ACC112 (cell line): ENCODE measurements at regions not wholly inside any gene's neighbourhood (a gene's known extent, or its start where the extent isn't known, plus 50 kb on each side); places are given as distances from the start of the nearest gene placed in this dataset.
"Not testable (repeated sequence)": the region's sequence is repeated elsewhere in the genome, so short reads cannot be mapped to it uniquely, and the experiment has no call there.

Experiments
- H2AFZ ChIP-seq: fragments of 200-600 bp; sonication (generic); one replicate; pipeline ENCODE4 v1.6.0; 2017; ENCODE audit warnings: antibody characterized with exemption, low read length; ENCODE audit not compliant: unreplicated experiment
- H3K27ac ChIP-seq: fragments of 200-600 bp; sonication (generic); 2 replicates; pipeline ENCODE4 v1.5.1; 2014; ENCODE audit warnings: low read depth, mild to moderate bottlenecking, antibody characterized with exemption, low read length, moderate library complexity
- H3K27me3 ChIP-seq: fragments of 200-600 bp; sonication (generic); 2 replicates; pipeline ENCODE4 v1.6.1; 2014; ENCODE audit warnings: mild to moderate bottlenecking, antibody characterized with exemption, low read length, moderate library complexity, mixed read lengths; ENCODE audit not compliant: insufficient read depth
- H3K36me3 ChIP-seq: fragments of 200-600 bp; sonication (generic); 2 replicates; pipeline ENCODE4 v1.6.1; 2016; ENCODE audit warnings: mild to moderate bottlenecking, antibody characterized with exemption, low read length, moderate library complexity, mixed read lengths; ENCODE audit not compliant: insufficient read depth
- H3K4me1 ChIP-seq: fragments of 200-600 bp; sonication (generic); one replicate; pipeline ENCODE4 v1.6.1; 2016; ENCODE audit warnings: low read length, mixed read lengths; ENCODE audit not compliant: insufficient read depth, unreplicated experiment, control insufficient read depth
- H3K4me3 ChIP-seq: fragments of 200-600 bp; sonication (generic); 2 replicates; pipeline ENCODE4 v1.5.1; 2014; ENCODE audit warnings: mild to moderate bottlenecking, low read depth, low read length
- H3K79me2 ChIP-seq: fragments of 200-600 bp; sonication (generic); one replicate; pipeline ENCODE4 v1.6.0; 2016; ENCODE audit warnings: low read length; ENCODE audit not compliant: control insufficient read depth, unreplicated experiment, insufficient read depth

DNA sequence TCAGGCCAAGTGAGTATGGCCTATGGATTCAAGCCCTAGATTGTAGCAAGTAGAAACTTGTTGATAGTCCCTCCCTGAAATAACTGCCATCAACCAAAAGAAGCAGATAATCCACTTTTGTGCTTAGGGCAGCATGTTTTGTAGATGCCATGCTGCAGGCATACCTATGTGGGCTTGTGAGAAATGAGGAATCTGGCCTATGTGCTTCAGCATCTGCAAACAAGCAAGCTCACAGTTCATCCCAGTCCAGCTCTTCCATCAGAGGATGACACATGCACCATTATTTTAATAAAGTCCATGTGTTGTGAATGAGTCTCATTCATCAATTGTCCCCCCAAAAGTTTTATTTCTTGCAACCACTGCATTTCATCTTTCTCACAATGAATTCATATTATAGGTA is 421.9 kb upstream of the DIPK2B start:
- Histone ChIP-seq H3K36me3 (no peaks in the 10 kb centered on the region), H3K27ac (peak overlapping the region; percentile 94), H3K4me3 (no peak overlapping the region), H3K4me1 (peaks cover 27% of the 10 kb centered on the region), H3K27me3 (no peaks in the 10 kb centered on the region), H3K79me2 (no peaks in the 10 kb centered on the region), H2AFZ (no peak overlapping the region)

DNA sequence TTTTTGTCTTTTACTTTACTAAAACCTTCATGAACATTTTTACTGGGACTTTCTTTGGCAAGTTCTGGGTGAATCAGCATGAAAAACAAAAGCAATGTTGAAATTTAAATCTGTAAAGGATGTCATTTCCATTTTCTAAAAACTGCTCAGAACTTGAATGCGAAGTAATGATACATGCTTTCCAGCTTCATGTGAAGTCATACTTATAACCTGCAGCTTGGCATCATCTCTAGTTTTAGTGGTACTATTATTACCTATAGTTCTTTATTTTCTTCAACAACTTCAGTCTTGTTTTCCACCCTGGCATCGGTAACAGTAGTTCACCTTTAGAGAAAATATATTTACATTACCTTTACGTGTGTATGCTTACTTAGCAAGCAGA is 421.4 kb upstream of the DIPK2B start:
- Histone ChIP-seq H3K4me1 (peaks cover 27% of the 10 kb centered on the region), H2AFZ (no peak overlapping the region), H3K27me3 (no peaks in the 10 kb centered on the region), H3K27ac (peak overlapping the region; percentile 94), H3K36me3 (no peaks in the 10 kb centered on the region), H3K4me3 (no peak overlapping the region), H3K79me2 (no peaks in the 10 kb centered on the region)

DNA sequence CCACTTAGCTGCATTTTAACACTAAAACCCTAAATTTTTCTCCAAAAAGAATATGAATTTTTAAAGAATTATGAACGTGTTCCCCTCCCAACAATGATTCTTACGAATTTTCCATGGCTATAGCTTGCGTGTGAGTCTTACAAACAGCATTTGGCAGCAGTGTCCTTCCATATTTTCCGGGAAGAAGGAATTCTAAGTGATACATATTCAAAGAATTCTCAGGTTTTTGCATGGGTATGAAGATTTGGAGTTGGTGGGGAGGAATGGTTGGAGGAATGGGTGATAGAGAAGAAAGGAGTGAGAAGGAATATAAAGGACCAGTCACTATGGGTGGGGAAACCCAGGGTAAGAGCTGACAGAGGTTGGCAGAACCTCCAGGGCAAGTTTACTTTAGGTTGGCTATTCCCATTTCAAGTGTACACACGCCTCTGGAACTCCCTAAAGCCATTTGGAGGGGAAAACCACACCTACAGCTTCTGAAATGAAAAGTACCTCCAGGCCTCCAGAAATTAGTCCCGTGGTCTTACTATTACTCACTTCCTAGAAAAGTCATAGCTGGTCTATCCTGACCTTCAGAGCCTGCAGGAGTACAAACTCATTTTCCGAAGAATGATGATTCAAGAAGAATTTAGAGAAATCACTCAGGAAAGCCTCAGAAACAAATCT is 420.8 kb upstream of the DIPK2B start:
- Histone ChIP-seq H3K27me3 (no peaks in the 10 kb centered on the region), H3K79me2 (no peaks in the 10 kb centered on the region), H3K4me3 (no peak overlapping the region), H3K4me1 (peaks cover 27% of the 10 kb centered on the region), H3K36me3 (no peaks in the 10 kb centered on the region), H2AFZ (no peak overlapping the region), H3K27ac (peak overlapping the region; percentile 94)

DNA sequence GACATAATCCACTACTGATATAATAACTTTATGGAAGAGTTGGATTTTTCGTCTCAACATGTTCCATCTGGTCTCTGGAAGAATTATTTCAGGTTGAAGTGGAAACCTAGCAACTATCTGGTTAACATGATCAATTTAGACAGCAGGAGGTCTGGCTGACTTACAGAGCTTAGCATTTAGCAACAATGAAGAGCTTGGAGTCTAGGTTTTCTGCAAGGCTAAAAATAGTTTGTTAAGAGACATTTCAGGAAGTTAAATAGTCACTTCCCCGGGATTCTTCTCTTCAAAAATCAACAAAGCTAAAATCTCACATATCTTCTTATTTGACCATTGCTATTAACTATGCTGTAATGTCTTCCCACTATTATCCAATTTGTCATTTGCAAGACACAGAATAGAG is 418.6 kb upstream of the DIPK2B start:
- Histone ChIP-seq H3K36me3 (no peaks in the 10 kb centered on the region), H3K27ac (no peak overlapping the region), H3K4me3 (no peak overlapping the region), H3K79me2 (no peaks in the 10 kb centered on the region), H2AFZ (no peak overlapping the region), H3K27me3 (no peaks in the 10 kb centered on the region), H3K4me1 (peaks cover 27% of the 10 kb centered on the region)

DNA sequence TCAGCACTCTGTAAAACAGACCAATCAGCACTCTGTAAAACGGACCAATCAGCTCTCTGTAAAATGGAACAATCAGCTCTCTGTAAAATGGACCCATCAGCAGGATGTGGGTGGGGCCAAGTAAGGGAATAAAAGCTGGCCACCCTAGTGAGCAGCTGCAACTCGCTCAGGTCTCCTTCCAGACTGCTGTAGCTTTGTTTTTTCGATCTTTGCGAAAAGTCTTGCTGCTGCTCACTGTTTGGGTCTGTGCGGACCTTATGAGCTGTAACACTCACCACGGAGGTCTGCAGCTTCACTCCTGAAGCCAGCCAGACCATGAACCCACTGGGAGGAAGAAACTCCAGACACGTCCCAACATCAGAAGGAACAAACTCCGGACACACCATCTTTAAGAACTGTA is 414.9 kb upstream of the DIPK2B start:
- H3K27me3 ChIP-seq, H3K36me3 ChIP-seq, H3K79me2 ChIP-seq, H3K4me1 ChIP-seq, H2AFZ ChIP-seq, H3K4me3 ChIP-seq, H3K27ac ChIP-seq: not testable (repeated sequence)

DNA sequence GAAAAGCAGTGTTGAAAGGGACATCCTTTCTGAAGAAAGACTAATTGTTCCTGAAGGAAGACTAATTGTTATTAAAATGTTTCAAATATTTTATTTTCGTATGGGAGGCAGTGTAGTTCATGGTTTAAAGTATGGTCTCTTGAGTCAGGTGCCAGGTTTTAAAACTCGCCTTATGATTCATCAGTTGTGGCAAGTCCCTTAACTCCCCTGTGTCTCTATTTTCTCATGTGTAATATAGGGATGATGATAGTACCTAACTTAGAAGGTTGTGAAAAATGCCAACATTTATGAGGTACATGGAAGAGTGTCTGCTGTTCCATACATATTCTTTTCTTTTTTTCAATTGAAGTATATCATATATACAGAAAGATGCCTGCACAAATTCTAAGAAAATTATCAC is 414.2 kb upstream of the DIPK2B start:
- no peaks in the 10 kb centered on the region for H3K36me3 ChIP-seq
- H3K4me1 ChIP-seq: no peaks in the 10 kb centered on the region
- H3K27ac ChIP-seq: no peak overlapping the region
- no peak overlapping the region for H2AFZ ChIP-seq
- no peaks in the 10 kb centered on the region for H3K27me3 ChIP-seq
- H3K4me3 ChIP-seq: no peak overlapping the region
- no peaks in the 10 kb centered on the region for H3K79me2 ChIP-seq

DNA sequence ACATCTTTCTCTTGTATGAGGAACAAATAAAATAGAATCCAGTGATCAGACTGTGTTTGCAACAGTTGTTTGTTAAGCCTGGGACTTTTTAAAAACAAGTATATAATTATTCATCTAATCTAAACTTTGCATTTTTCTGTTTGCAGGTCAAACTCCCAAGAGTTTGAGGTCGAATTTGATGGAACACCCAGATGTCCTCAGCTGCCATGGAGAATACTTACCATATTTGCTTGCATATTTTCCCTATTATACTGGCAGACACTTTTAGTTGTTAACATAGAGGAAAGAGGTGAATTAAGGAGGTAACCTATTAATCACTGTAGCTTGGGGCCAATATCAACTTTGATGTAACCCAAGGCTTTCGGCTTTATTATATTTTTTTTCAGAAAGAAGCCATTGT is 401.5 kb upstream of the DIPK2B start:
- no peaks in the 10 kb centered on the region for H3K79me2 ChIP-seq
- no peak overlapping the region for H3K27ac ChIP-seq
- no peak overlapping the region for H3K4me3 ChIP-seq
- no peaks in the 10 kb centered on the region for H3K36me3 ChIP-seq
- peak overlapping the region; percentile 25 for H2AFZ ChIP-seq
- H3K27me3 ChIP-seq: no peaks in the 10 kb centered on the region
- peaks cover 5% of the 10 kb centered on the region for H3K4me1 ChIP-seq

DNA sequence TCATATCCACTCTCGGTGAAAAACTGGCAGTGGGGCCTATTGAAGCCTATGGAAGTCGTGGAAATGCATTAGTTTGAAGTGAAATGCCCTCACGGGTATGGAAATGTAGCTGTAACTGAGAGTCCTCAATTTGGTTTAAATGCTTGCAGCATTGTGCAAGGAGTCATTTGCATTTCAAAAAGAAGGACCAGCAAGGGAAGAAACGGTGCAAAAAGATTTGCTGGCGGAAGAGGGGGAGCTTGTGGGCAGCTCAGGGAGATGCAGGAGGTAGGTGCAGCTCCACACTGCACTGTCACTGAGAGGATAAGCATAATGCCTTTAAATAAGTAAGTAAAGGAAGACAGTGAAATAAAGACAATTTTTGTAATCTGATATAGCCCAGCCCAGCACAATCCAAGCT is 400.4 kb upstream of the DIPK2B start:
- Histone ChIP-seq H3K27me3 (no peaks in the 10 kb centered on the region), H2AFZ (no peak overlapping the region), H3K4me1 (peaks cover 5% of the 10 kb centered on the region), H3K79me2 (no peaks in the 10 kb centered on the region), H3K36me3 (no peaks in the 10 kb centered on the region), H3K27ac (no peak overlapping the region), H3K4me3 (no peak overlapping the region)

DNA sequence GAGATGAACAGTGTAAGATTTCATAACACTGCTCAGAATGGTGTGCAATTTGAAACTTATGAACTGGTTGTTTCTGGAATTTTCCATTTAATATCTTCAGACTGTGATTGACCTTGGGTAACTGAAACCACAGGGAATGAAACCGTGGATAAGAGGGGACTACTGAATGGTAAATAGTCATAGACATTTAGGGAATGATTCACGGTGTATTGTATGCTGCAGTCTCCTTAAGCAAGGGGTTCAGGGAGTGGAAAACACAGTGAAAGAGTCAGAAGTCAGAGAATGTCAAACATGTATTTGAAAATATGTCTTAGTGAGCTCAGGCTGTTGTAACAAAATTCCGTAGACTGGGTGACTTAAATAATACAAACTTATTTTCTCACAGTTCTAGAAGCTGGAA is 398.2 kb upstream of the DIPK2B start:
- Histone ChIP-seq H3K36me3 (no peaks in the 10 kb centered on the region), H3K79me2 (no peaks in the 10 kb centered on the region), H3K4me1 (peaks cover 5% of the 10 kb centered on the region), H3K27me3 (no peaks in the 10 kb centered on the region), H3K4me3 (no peak overlapping the region), H3K27ac (no peak overlapping the region), H2AFZ (no peak overlapping the region)

DNA sequence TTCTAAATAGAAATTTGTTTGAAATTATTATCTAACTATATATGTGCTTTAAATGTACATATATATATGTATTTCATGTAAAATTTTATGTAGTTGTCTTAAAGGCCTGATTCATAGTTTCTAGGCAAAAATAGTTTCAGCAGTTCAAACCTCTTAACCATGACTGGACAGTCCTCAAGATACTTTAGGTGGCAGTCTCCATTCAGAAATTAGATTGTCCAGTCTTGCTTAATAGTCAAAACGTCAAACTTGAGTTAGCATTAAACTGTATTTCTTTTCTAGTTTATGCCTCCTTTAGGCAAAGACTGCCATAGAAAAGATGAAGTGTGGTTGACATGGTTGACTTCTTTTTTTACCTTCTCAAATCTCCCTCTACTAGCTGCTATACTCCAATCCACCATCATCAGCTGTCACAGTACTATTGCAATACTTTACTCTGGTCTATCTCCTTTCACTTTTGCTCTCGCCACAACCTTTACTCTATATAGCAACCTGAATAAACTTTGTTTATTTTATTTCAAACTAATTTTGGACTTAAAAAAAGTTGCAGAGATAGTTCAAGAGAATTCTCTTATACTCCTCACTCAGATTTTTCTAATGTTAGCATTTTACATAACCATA is 395.6 kb upstream of the DIPK2B start:
- H3K36me3 ChIP-seq: no peaks in the 10 kb centered on the region
- H3K4me3 ChIP-seq: no peak overlapping the region

DNA sequence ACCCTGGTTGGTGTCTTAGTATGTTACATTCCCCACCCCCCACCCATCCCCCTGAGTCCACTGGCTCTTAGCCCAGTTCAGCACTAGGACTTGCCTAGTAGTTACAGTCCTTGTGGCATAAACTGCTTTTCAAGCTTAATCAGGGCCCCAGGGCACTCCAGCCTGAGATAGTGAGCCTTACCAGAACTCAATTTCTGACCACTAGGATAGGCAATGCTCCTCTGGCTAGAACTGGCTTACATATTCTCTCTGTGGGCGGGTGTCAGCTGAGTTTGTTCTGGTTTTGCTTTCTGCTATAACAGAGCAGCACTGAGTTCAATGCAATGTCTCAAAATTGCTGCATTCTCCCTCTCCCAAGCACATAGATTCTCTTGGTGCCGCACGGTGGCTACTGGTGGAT is 391.4 kb upstream of the DIPK2B start:
- no peaks in the 10 kb centered on the region for H3K36me3 ChIP-seq

More for the DNA sequence above, 395.6 kb upstream of the DIPK2B start:
- Histone ChIP-seq H2AFZ (no peak overlapping the region), H3K27me3 (no peaks in the 10 kb centered on the region), H3K4me1 (no peaks in the 10 kb centered on the region), H3K27ac (no peak overlapping the region), H3K79me2 (no peaks in the 10 kb centered on the region)

More for the DNA sequence above, 391.4 kb upstream of the DIPK2B start:
- H3K4me3 ChIP-seq: no peak overlapping the region
- H3K27ac ChIP-seq: no peak overlapping the region
- no peak overlapping the region for H2AFZ ChIP-seq
- no peaks in the 10 kb centered on the region for H3K4me1 ChIP-seq
- H3K27me3 ChIP-seq: no peaks in the 10 kb centered on the region
- H3K79me2 ChIP-seq: no peaks in the 10 kb centered on the region
